H1 (cell line): ENCODE measurements at regions not wholly inside any gene's neighbourhood (a gene's known extent, or its start where the extent isn't known, plus 50 kb on each side); places are given as distances from the start of the nearest gene placed in this dataset.
"Not testable (repeated sequence)": the region's sequence is repeated elsewhere in the genome, so short reads cannot be mapped to it uniquely, and the experiment has no call there.

ENCODE experiments used
- CTCF ChIA-PET: fragments of 300-600 bp; sonication (Branson Sonifier 250); formaldehyde crosslinking; loops from one replicate; lab custom pipeline; 2021; ENCODE audit not compliant: partially characterized antibody; lab: Charles Lee
- POLR2A ChIA-PET: fragments of 300-600 bp; sonication (Branson Sonifier 250); formaldehyde crosslinking; loops from one replicate; lab custom pipeline; 2021; ENCODE audit warnings: inconsistent platforms; ENCODE audit not compliant: partially characterized antibody; lab: Charles Lee
- DNase-seq, 2 experiments: peaks; one replicate each; pipeline versions ENCODE4 v3.0.0 to v3.0.0-alpha.2; 2010 to 2022; ENCODE audit warnings: low spot score in 2 of 2, low read depth in 1 of 2, mixed read lengths in 1 of 2
- FAIRE-seq: peaks from 2 replicates; lab custom pipeline; 2011; peaks lifted over from hg19 to GRCh38; lab: Jason Lieb, UNC
- H2AFZ ChIP-seq: 2 replicates; pipeline ENCODE4 v1.8.1; 2012; ENCODE audit warnings: low read length, inconsistent platforms
- H2AK5ac ChIP-seq: 2 replicates; pipeline ENCODE4 v1.6.1; 2013; ENCODE audit warnings: low read depth, low read length
- H2BK120ac ChIP-seq: replicated peaks from 2 replicates; pipeline ENCODE3; 2013; ENCODE audit warnings: low read depth, low read length, inconsistent platforms
- H2BK12ac ChIP-seq: 2 replicates; pipeline ENCODE4 v1.6.1; 2013; ENCODE audit warnings: low read depth, low read length
- H2BK15ac ChIP-seq: 2 replicates; pipeline ENCODE4 v1.6.1; 2013; ENCODE audit warnings: low read length
- H2BK20ac ChIP-seq: 2 replicates; pipeline ENCODE4 v1.6.1; 2013; ENCODE audit warnings: low read length
- H2BK5ac ChIP-seq: 2 replicates; pipeline ENCODE4 v1.6.1; 2013; ENCODE audit warnings: low read depth, low read length
- H3K14ac ChIP-seq: 2 replicates; pipeline ENCODE4 v1.6.1; 2013; ENCODE audit warnings: inconsistent platforms; ENCODE audit not compliant: insufficient read length
- H3K18ac ChIP-seq: 2 replicates; pipeline ENCODE4 v1.6.1; 2013; ENCODE audit warnings: low read length; ENCODE audit errors: extremely low read depth
- H3K23ac ChIP-seq: 2 replicates; pipeline ENCODE4 v1.6.1; 2013; ENCODE audit warnings: inconsistent platforms; ENCODE audit not compliant: insufficient read length
- H3K23me2 ChIP-seq: 2 replicates; pipeline ENCODE4 v1.6.1; 2013; ENCODE audit warnings: low read depth, low read length
- H3K27ac ChIP-seq: 2 replicates; pipeline ENCODE4 v1.6.1; 2011; ENCODE audit warnings: low read depth, low read length, inconsistent platforms
- H3K27me3 ChIP-seq, 4 experiments: replicated peaks in 1 of 4; 1 replicate in 1 of 4; 2 replicates in 3 of 4; pipeline versions ENCODE4 v1.6.1 to v1.8.1; 2011 to 2013; ENCODE audit warnings: low read length in 3 of 4, mild to moderate bottlenecking in 3 of 4, inconsistent platforms in 2 of 4, mixed read lengths in 2 of 4, moderate library complexity in 1 of 4; ENCODE audit not compliant: control insufficient read depth in 3 of 4, insufficient read depth in 3 of 4; ENCODE audit errors: extremely low read depth in 1 of 4
- H3K36me3 ChIP-seq, 4 experiments: 2 replicates each; pipeline versions ENCODE4 v1.6.1 to v1.8.1; 2011 to 2013; ENCODE audit warnings: mild to moderate bottlenecking in 4 of 4, low read length in 3 of 4, moderate library complexity in 2 of 4, control low read depth in 1 of 4, inconsistent platforms in 1 of 4; ENCODE audit not compliant: insufficient read depth in 4 of 4, control insufficient read depth in 2 of 4
- H3K4ac ChIP-seq: replicated peaks from 2 replicates; pipeline ENCODE3; 2013; ENCODE audit warnings: low read length, low read depth, mixed read lengths, inconsistent platforms; ENCODE audit not compliant: insufficient read length
- H3K4me1 ChIP-seq, 4 experiments: replicated peaks in 1 of 4; 1 replicate in 1 of 4; 2 replicates in 3 of 4; pipeline versions ENCODE4 v1.6.1 to v1.8.1; 2011 to 2013; ENCODE audit warnings: low read length in 3 of 4, inconsistent platforms in 2 of 4, mixed read lengths in 1 of 4; ENCODE audit not compliant: insufficient read depth in 4 of 4, control insufficient read depth in 3 of 4
- H3K4me2 ChIP-seq, 2 experiments: 2 replicates each; pipeline versions ENCODE4 v1.6.1 to v1.8.1; 2011 to 2013; ENCODE audit warnings: low read depth in 2 of 2, low read length in 2 of 2, control low read depth in 1 of 2, inconsistent platforms in 1 of 2, mild to moderate bottlenecking in 1 of 2; ENCODE audit not compliant: insufficient read depth in 1 of 2
- H3K4me3 ChIP-seq, 4 experiments: fragments of 200-600, 300-600 bp in 1 of 4; sonication (generic), shearing (Covaris generic), sonication (Bioruptor Twin) in 1 of 4; 2 replicates each; pipeline versions ENCODE4 v1.5.1 to v1.8.1; 2011 to 2016; ENCODE audit warnings: low read length in 4 of 4, low read depth in 3 of 4, control low read depth in 2 of 4, inconsistent platforms in 2 of 4, mild to moderate bottlenecking in 2 of 4, mixed read lengths in 1 of 4, moderate library complexity in 1 of 4; ENCODE audit not compliant: insufficient read depth in 2 of 4; ENCODE audit errors: extremely low read depth in 1 of 4
- H3K56ac ChIP-seq: replicated peaks from 2 replicates; pipeline ENCODE3; 2013; ENCODE audit warnings: low read depth, mild to moderate bottlenecking, mixed read lengths, low read length, inconsistent platforms; ENCODE audit not compliant: insufficient read length
- H3K79me1 ChIP-seq: 2 replicates; pipeline ENCODE4 v1.6.1; 2013; ENCODE audit warnings: low read depth, low read length, control low read depth
- H3K79me2 ChIP-seq, 2 experiments: 2 replicates each; pipeline versions ENCODE4 v1.6.1 to v1.8.1; 2012 to 2013; ENCODE audit warnings: low read length in 2 of 2, mild to moderate bottlenecking in 2 of 2, inconsistent platforms in 1 of 2; ENCODE audit not compliant: insufficient read depth in 2 of 2, control insufficient read depth in 1 of 2
- H3K9ac ChIP-seq, 4 experiments: replicated peaks in 1 of 4; 1 replicate in 1 of 4; 2 replicates in 3 of 4; pipeline versions ENCODE4 v1.6.1 to v1.8.1; 2011 to 2013; ENCODE audit warnings: low read depth in 3 of 4, low read length in 3 of 4, control low read depth in 2 of 4, mild to moderate bottlenecking in 2 of 4, moderate library complexity in 2 of 4, inconsistent platforms in 1 of 4; ENCODE audit errors: extremely low read depth in 1 of 4
- H3K9me3 ChIP-seq, 2 experiments: 2 replicates each; pipeline versions ENCODE4 v1.6.1 to v1.8.1; 2012 to 2013; ENCODE audit warnings: mild to moderate bottlenecking in 2 of 2, moderate library complexity in 2 of 2, control low read depth in 1 of 2, inconsistent platforms in 1 of 2, low read depth in 1 of 2, low read length in 1 of 2, mixed read lengths in 1 of 2; ENCODE audit not compliant: insufficient read depth in 2 of 2
- H4K20me1 ChIP-seq, 2 experiments: replicated peaks in 1 of 2; 2 replicates each; pipeline versions ENCODE3 to v1.8.1; 2011 to 2013; ENCODE audit warnings: inconsistent platforms in 2 of 2, low read length in 2 of 2, mild to moderate bottlenecking in 1 of 2; ENCODE audit not compliant: insufficient read depth in 2 of 2, control insufficient read depth in 1 of 2
- H4K5ac ChIP-seq: 2 replicates; pipeline ENCODE4 v1.6.1; 2013; ENCODE audit warnings: low read length, low read depth, mixed read lengths, inconsistent platforms; ENCODE audit not compliant: insufficient read length
- H4K8ac ChIP-seq: 2 replicates; pipeline ENCODE4 v1.8.0; 2013; ENCODE audit warnings: mild to moderate bottlenecking, moderate library complexity, low read length, inconsistent platforms; ENCODE audit not compliant: insufficient read depth; ENCODE audit errors: extremely low read depth
- H4K91ac ChIP-seq: replicated peaks from 2 replicates; pipeline ENCODE3; 2013; ENCODE audit warnings: low read length, mixed read lengths, inconsistent platforms; ENCODE audit not compliant: insufficient read length
- WGBS, 2 experiments: shearing (Covaris generic) in 1 of 2; methylation state at CpG; one replicate each; pipeline versions ENCODE4 v1.1.6 to v1.1.7; 2013 to 2015; ENCODE audit warnings: low lambda C conversion rate in 2 of 2, mixed read lengths in 2 of 2, inconsistent platforms in 1 of 2, low coverage in 1 of 2, missing lambda C conversion rate in 1 of 2; ENCODE audit not compliant: insufficient replicate concordance in 2 of 2, insufficient coverage in 1 of 2, insufficient read length in 1 of 2; ENCODE audit errors: extremely low coverage in 1 of 2, missing lambda C conversion rate in 1 of 2; 5-methylcytosine and 5-hydroxymethylcytosine counted together

GRCh38 chr6:74438395-74438794 lies 742.4 kb downstream of the CD109 start:
- CTCF ChIA-PET, result interaction anchor here (0.5 kb wide), 1 partner anchor 312 kb away, joined by 3 read pairs; no protein-coding TSS in a partner anchor
- H4K91ac ChIP-seq, H3K23ac ChIP-seq, H3K4me2 ChIP-seq, H2AFZ ChIP-seq, H3K4me1 ChIP-seq, H2BK12ac ChIP-seq, H2BK20ac ChIP-seq, H3K56ac ChIP-seq, H3K27ac ChIP-seq, H3K4ac ChIP-seq, H4K5ac ChIP-seq, DNase-seq, H2BK15ac ChIP-seq, POLR2A ChIA-PET, H3K9me3 ChIP-seq, H3K18ac ChIP-seq, H4K20me1 ChIP-seq, H2AK5ac ChIP-seq, H3K36me3 ChIP-seq, FAIRE-seq, H3K4me3 ChIP-seq, H2BK120ac ChIP-seq, H4K8ac ChIP-seq, H3K23me2 ChIP-seq, H3K79me2 ChIP-seq, H3K9ac ChIP-seq, H3K79me1 ChIP-seq, H3K14ac ChIP-seq, H2BK5ac ChIP-seq, H3K27me3 ChIP-seq: not testable (repeated sequence)
- WGBS, 2 experiments, result 80% methylated on average over 1 of the region's 1 CpG; no CpG with 5 or more reads in 1 of the 2 experiments
